B cell (primary cell): ENCODE measurements at regions not wholly inside any gene's neighbourhood (a gene's known extent, or its start where the extent isn't known, plus 50 kb on each side); places are given as distances from the start of the nearest gene placed in this dataset.

Experiments used
- ATAC-seq: fragments of 200-7000 bp; cut with Tn5 transposase; one replicate; pipeline ENCODE4 v1.10.0; 2021; ENCODE audit warnings: low read depth, mild to moderate bottlenecking, moderate number of reproducible peaks, moderate library complexity
- CTCF ChIA-PET: fragments of 350-600 bp; sonication (Branson Sonifier 250); formaldehyde crosslinking; loops from one replicate; lab custom pipeline; 2021; ENCODE audit warnings: antibody characterized with exemption, inconsistent platforms; lab: Charles Lee
- POLR2A ChIA-PET: fragments of 350-600 bp; sonication (Branson Sonifier 250); formaldehyde crosslinking; loops from one replicate; lab custom pipeline; 2021; ENCODE audit warnings: antibody characterized with exemption; lab: Charles Lee
- DNase-seq: peaks from one replicate; pipeline ENCODE4 v3.0.0; 2013
- H2AFZ ChIP-seq: 2 replicates; pipeline ENCODE4 v1.6.1; 2012; ENCODE audit warnings: mild to moderate bottlenecking, low read depth, low read length; ENCODE audit not compliant: insufficient read depth, poor library complexity, severe bottlenecking
- H3K27ac ChIP-seq, 2 donors: 1 replicate in 1 of 2; 2 replicates in 1 of 2; pipeline ENCODE4 v1.5.1; 2012 to 2013; ENCODE audit warnings: low read length in 2 of 2, mild to moderate bottlenecking in 2 of 2, moderate library complexity in 1 of 2
- H3K27me3 ChIP-seq, 4 experiments: fragments of 200-600 bp in 1 of 4; sonication (generic) in 1 of 4; replicated peaks in 1 of 4; 1 replicate in 2 of 4; 2 replicates in 2 of 4; pipeline versions ENCODE4 v1.6.1 to v1.7.0; 2013 to 2016; ENCODE audit warnings: low read length in 3 of 4, mild to moderate bottlenecking in 2 of 4, mixed read lengths in 1 of 4, moderate library complexity in 1 of 4; ENCODE audit not compliant: insufficient read depth in 4 of 4, control insufficient read depth in 3 of 4; ENCODE audit errors: control extremely low read depth in 1 of 4
- H3K36me3 ChIP-seq, 2 experiments: replicated peaks in 1 of 2; 1 replicate in 1 of 2; 2 replicates in 1 of 2; pipeline versions ENCODE4 v1.6.1 to v1.7.1; 2013; ENCODE audit warnings: low read length in 1 of 2; ENCODE audit not compliant: insufficient read depth in 2 of 2, control insufficient read depth in 1 of 2; ENCODE audit errors: control extremely low read depth in 1 of 2, extremely low read depth in 1 of 2
- H3K4me1 ChIP-seq, 2 donors: fragments of 200-600 bp in 1 of 2; sonication (generic) in 1 of 2; 1 replicate in 1 of 2; 2 replicates in 1 of 2; pipeline versions ENCODE4 v1.5.1 to v1.6.1; 2013 to 2017; ENCODE audit warnings: low read length in 2 of 2; ENCODE audit not compliant: control insufficient read depth in 2 of 2, insufficient read depth in 2 of 2
- H3K4me2 ChIP-seq: replicated peaks from 2 replicates; pipeline ENCODE3; 2012; ENCODE audit warnings: mild to moderate bottlenecking, low read depth, low read length; ENCODE audit not compliant: poor library complexity, severe bottlenecking
- H3K4me3 ChIP-seq, 5 experiments: fragments of 200-600 bp in 1 of 5; sonication (generic) in 1 of 5; 1 replicate in 3 of 5; 2 replicates in 2 of 5; pipeline versions ENCODE4 v1.5.1 to v1.7.0; 2011 to 2016; ENCODE audit warnings: low read length in 4 of 5, mild to moderate bottlenecking in 4 of 5, low read depth in 2 of 5, control low read depth in 1 of 5, moderate library complexity in 1 of 5; ENCODE audit not compliant: insufficient read depth in 1 of 5; ENCODE audit errors: control extremely low read depth in 1 of 5, extremely low read depth in 1 of 5
- H3K79me2 ChIP-seq: fragments of 200-600 bp; sonication (generic); one replicate; pipeline ENCODE4 v1.6.0; 2016; ENCODE audit warnings: low read length; ENCODE audit not compliant: control insufficient read depth, insufficient read depth
- H3K9ac ChIP-seq: fragments of 200-600 bp; sonication (generic); 2 replicates; pipeline ENCODE4 v1.6.1; 2017; ENCODE audit warnings: mild to moderate bottlenecking, low read length, moderate library complexity
- H3K9me3 ChIP-seq, 3 donors: one replicate each; pipeline versions ENCODE4 v1.6.1 to v1.7.1; 2013; ENCODE audit warnings: low read length in 2 of 3; ENCODE audit not compliant: control insufficient read depth in 2 of 3, insufficient read depth in 1 of 3; ENCODE audit errors: control extremely low read depth in 1 of 3
- H4K20me1 ChIP-seq: 2 replicates; pipeline ENCODE4 v1.6.0; 2012; ENCODE audit warnings: mild to moderate bottlenecking, low read length; ENCODE audit not compliant: insufficient read depth, control insufficient read depth, poor library complexity, severe bottlenecking
- H3K27ac Mint-ChIP-seq: one replicate; pipeline ENCODE4 v1.8.0; 2021; ENCODE audit warnings: mixed read lengths
- H3K27me3 Mint-ChIP-seq: one replicate; pipeline ENCODE4 v1.8.0; 2021; ENCODE audit warnings: mixed read lengths
- H3K4me1 Mint-ChIP-seq: one replicate; pipeline ENCODE4 v1.8.0; 2021; ENCODE audit warnings: mixed read lengths
- H3K4me3 Mint-ChIP-seq: one replicate; pipeline ENCODE4 v1.8.0; 2021; ENCODE audit warnings: mixed read lengths
- H3K9me3 Mint-ChIP-seq: one replicate; pipeline ENCODE4 v1.8.0; 2022; ENCODE audit warnings: mixed read lengths; ENCODE audit not compliant: insufficient read depth
- EZH2 ChIP-seq: IDR thresholded peaks from 2 replicates; pipeline ENCODE4 v1.6.1; 2012; ENCODE audit warnings: borderline replicate concordance, low read depth, mild to moderate bottlenecking, moderate library complexity, low read length; ENCODE audit not compliant: insufficient read depth, poor library complexity, severe bottlenecking
- WGBS: methylation state at CpG from one replicate; pipeline ENCODE4 v1.1.5; 2013; ENCODE audit warnings: missing lambda C conversion rate; ENCODE audit not compliant: insufficient coverage; 5-methylcytosine and 5-hydroxymethylcytosine counted together
- intact Hi-C: fragments of 100-400 bp; cut with micrococcal nuclease; formaldehyde crosslinking; loops from one replicate; pipeline ENCODE4 v1.10.0; 2022
- TF ChIP-seq, protein P1 (sequence below): fragments of 200-600 bp; IDR thresholded peaks from one replicate; pipeline ENCODE4 v1.8.0; 2022; ENCODE audit warnings: antibody characterized with exemption, mild to moderate bottlenecking

DNA sequence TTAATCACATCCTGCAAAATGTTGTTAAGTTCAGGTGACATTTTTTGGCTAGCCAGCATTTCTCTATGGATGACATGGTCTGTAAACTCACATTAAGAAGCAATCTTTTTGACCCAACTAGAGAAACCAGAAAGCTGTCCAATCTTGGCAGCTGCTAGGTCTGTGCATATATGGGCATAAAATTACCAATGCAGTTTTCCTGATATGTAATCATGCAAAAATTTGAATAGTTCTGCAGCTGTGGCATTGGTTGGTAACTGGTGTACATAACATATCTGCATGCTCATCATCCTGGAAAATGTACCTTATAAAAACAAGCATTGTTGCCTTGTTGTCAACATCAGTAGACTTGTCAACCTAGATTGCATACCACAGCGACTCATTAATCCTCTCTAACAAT lies 620.0 kb upstream of the LRFN5 start:
- no peak overlapping the region for H3K27ac ChIP-seq
- no peaks in the 10 kb centered on the region for H3K79me2 ChIP-seq
- no peaks in the 10 kb centered on the region for H3K4me1 Mint-ChIP-seq
- CTCF ChIA-PET, result no interaction called here
- no peaks in the 10 kb centered on the region for H3K36me3 ChIP-seq
- no peak overlapping the region for H3K4me2 ChIP-seq
- no peak overlapping the region for H2AFZ ChIP-seq
- peaks cover 2% of the 10 kb centered on the region for H3K9me3 Mint-ChIP-seq
- no peaks in the 10 kb centered on the region for H3K4me1 ChIP-seq
- ATAC-seq (no peak), DNase-seq (no peak)
- H3K9ac ChIP-seq, result no peak overlapping the region
- H3K4me3 ChIP-seq, result no peak overlapping the region
- no peaks in the 10 kb centered on the region for H3K27me3 Mint-ChIP-seq
- H3K27ac Mint-ChIP-seq, result no peak overlapping the region
- no peaks in the 10 kb centered on the region for H4K20me1 ChIP-seq
- POLR2A ChIA-PET, result no interaction called here
- WGBS, result 63% methylated on average over 1 of the region's 1 CpG
- H3K27me3 ChIP-seq, result no peaks in the 10 kb centered on the region
- intact Hi-C loops, result no loop called here
- no peak overlapping the region for H3K4me3 Mint-ChIP-seq
- TF ChIP-seq, protein P1, sequence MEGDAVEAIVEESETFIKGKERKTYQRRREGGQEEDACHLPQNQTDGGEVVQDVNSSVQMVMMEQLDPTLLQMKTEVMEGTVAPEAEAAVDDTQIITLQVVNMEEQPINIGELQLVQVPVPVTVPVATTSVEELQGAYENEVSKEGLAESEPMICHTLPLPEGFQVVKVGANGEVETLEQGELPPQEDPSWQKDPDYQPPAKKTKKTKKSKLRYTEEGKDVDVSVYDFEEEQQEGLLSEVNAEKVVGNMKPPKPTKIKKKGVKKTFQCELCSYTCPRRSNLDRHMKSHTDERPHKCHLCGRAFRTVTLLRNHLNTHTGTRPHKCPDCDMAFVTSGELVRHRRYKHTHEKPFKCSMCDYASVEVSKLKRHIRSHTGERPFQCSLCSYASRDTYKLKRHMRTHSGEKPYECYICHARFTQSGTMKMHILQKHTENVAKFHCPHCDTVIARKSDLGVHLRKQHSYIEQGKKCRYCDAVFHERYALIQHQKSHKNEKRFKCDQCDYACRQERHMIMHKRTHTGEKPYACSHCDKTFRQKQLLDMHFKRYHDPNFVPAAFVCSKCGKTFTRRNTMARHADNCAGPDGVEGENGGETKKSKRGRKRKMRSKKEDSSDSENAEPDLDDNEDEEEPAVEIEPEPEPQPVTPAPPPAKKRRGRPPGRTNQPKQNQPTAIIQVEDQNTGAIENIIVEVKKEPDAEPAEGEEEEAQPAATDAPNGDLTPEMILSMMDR, result no peak
- no peak for TF ChIP-seq EZH2
- H3K9me3 ChIP-seq, result no peaks in the 10 kb centered on the region

DNA sequence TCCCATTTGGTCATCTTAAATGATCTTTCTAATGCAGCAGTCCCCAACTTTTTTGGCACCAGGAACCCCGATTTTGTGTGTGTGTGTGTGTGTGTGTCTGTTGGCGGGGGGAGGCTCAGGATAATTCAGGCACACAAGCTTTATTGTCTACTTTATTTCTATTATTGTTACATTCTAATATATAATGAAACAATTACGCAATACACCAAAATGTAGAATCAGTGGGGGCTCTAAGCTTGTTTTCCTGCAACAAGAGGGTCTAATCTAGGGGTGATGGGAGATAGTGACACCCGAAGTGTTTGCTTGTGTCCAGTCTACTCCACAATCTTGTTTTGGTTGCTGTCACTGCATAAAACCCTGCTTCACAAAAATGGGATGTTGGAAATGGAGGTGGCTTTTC lies 621.1 kb upstream of the LRFN5 start:
- H3K9ac ChIP-seq, result no peak overlapping the region
- DNase-seq, result no peak
- Mint-ChIP-seq H3K27me3 (no peaks in the 10 kb centered on the region), H3K4me1 (no peaks in the 10 kb centered on the region), H3K27ac (no peak overlapping the region), H3K4me3 (no peak overlapping the region), H3K9me3 (peaks cover 2% of the 10 kb centered on the region)
- H3K4me2 ChIP-seq, result no peak overlapping the region
- H3K27me3 ChIP-seq, result no peaks in the 10 kb centered on the region
- no peak overlapping the region for H2AFZ ChIP-seq
- no peak for ATAC-seq
- H4K20me1 ChIP-seq, result no peaks in the 10 kb centered on the region
- no peaks in the 10 kb centered on the region for H3K4me1 ChIP-seq
- H3K79me2 ChIP-seq, result no peaks in the 10 kb centered on the region
- H3K36me3 ChIP-seq, result no peaks in the 10 kb centered on the region
- ChIA-PET POLR2A (no interaction called here), CTCF (no interaction called here)
- intact Hi-C loops, result no loop called here
- H3K4me3 ChIP-seq, result no peak overlapping the region
- WGBS, result no CpG with 5 or more reads among the region's 4 CpGs
- H3K27ac ChIP-seq, result no peak overlapping the region
- no peak for TF ChIP-seq EZH2
- TF ChIP-seq, protein P1, result no peak
- no peaks in the 10 kb centered on the region for H3K9me3 ChIP-seq
